DOHH2 (cell line): ENCODE measurements at regions not wholly inside any gene's neighbourhood (a gene's known extent, or its start where the extent isn't known, plus 50 kb on each side); places are given as distances from the start of the nearest gene placed in this dataset.
A peak's percentile ranks its signal among the peaks of the same experiment; 100 is the strongest.

Experiments
- H3F3A ChIP-seq: fragments of 200-600 bp; sonication (generic), shearing (Covaris generic); 2 replicates; pipeline ENCODE4 v1.6.0; 2016; ENCODE audit warnings: antibody characterized with exemption, mild to moderate bottlenecking; ENCODE audit not compliant: control insufficient read depth, insufficient read depth
- H3K27ac ChIP-seq: fragments of 200-600 bp; sonication (generic); 2 replicates; pipeline ENCODE4 v1.5.1; 2014; ENCODE audit warnings: low read depth, mild to moderate bottlenecking, low read length, moderate library complexity
- H3K27me3 ChIP-seq: fragments of 200-600 bp; sonication (generic); 2 replicates; pipeline ENCODE4 v1.6.1; 2014; ENCODE audit warnings: mild to moderate bottlenecking, low read length, mixed read lengths; ENCODE audit not compliant: control insufficient read depth
- H3K36me3 ChIP-seq: fragments of 200-600 bp; sonication (generic); 2 replicates; pipeline ENCODE4 v1.6.1; 2014; ENCODE audit warnings: mild to moderate bottlenecking, low read length, moderate library complexity, mixed read lengths; ENCODE audit not compliant: control insufficient read depth
- H3K4me1 ChIP-seq: fragments of 200-600 bp; sonication (generic); 2 replicates; pipeline ENCODE4 v1.6.1; 2014; ENCODE audit warnings: mild to moderate bottlenecking, low read length, mixed read lengths; ENCODE audit not compliant: control insufficient read depth
- H3K4me2 ChIP-seq: fragments of 200-600 bp; sonication (generic); 2 replicates; pipeline ENCODE4 v1.6.0; 2014; ENCODE audit warnings: mild to moderate bottlenecking, low read length, moderate library complexity
- H3K4me3 ChIP-seq: fragments of 200-600 bp; sonication (generic); 2 replicates; pipeline ENCODE4 v1.5.1; 2014; ENCODE audit warnings: mild to moderate bottlenecking, low read length, mixed read lengths
- H3K79me2 ChIP-seq: fragments of 200-600 bp; sonication (generic); 2 replicates; pipeline ENCODE4 v1.6.1; 2014; ENCODE audit warnings: mild to moderate bottlenecking, low read length, mixed read lengths; ENCODE audit not compliant: control insufficient read depth
- H3K9me2 ChIP-seq: fragments of 200-600 bp; sonication (generic); replicated peaks from 2 replicates; pipeline ENCODE4 v1.6.1; 2014; ENCODE audit warnings: mild to moderate bottlenecking, low read length, mixed read lengths; ENCODE audit not compliant: control insufficient read depth
- H3K9me3 ChIP-seq: fragments of 200-600 bp; sonication (generic); 2 replicates; pipeline ENCODE4 v1.6.1; 2014; ENCODE audit warnings: antibody characterized with exemption, low read length, mixed read lengths; ENCODE audit not compliant: control insufficient read depth, insufficient read depth
- H4K20me1 ChIP-seq: fragments of 200-600 bp; sonication (generic); 2 replicates; pipeline ENCODE4 v1.6.0; 2014; ENCODE audit warnings: low read depth, mild to moderate bottlenecking, antibody characterized with exemption, low read length, moderate library complexity; ENCODE audit not compliant: control insufficient read depth, insufficient read depth
- CTCF ChIP-seq: fragments of 200-600 bp; sonication (generic); IDR thresholded peaks from one replicate; pipeline ENCODE4 v1.5.1; 2014; ENCODE audit warnings: antibody characterized with exemption, mild to moderate bottlenecking, low read depth, low read length; ENCODE audit not compliant: poor library complexity, severe bottlenecking
- EZH2phosphoT487 ChIP-seq: fragments of 200-600 bp; sonication (generic); IDR thresholded peaks from 2 replicates; pipeline ENCODE4 v1.6.1; 2017; ENCODE audit warnings: borderline replicate concordance, mild to moderate bottlenecking, antibody characterized with exemption, low read length, moderate library complexity, mixed read lengths

GRCh38 chr7:35512716-35513115 is 182.2 kb downstream of the HERPUD2 start:
- Histone ChIP-seq H3K9me3 (no peaks in the 10 kb centered on the region), H3K27me3 (peaks cover 21% of the 10 kb centered on the region), H3K79me2 (no peaks in the 10 kb centered on the region), H3K4me3 (no peak overlapping the region), H3K9me2 (no peaks in the 10 kb centered on the region), H3K36me3 (no peaks in the 10 kb centered on the region), H3K4me1 (no peaks in the 10 kb centered on the region), H3K4me2 (no peak overlapping the region), H3F3A (no peaks in the 10 kb centered on the region), H3K27ac (no peak overlapping the region), H4K20me1 (no peaks in the 10 kb centered on the region)
- no peak for TF ChIP-seq CTCF
- TF ChIP-seq EZH2phosphoT487 = no peak

GRCh38 chr7:35508623-35509400 is 186.1 kb downstream of the HERPUD2 start:
- no peaks in the 10 kb centered on the region for H3F3A ChIP-seq
- H3K36me3 ChIP-seq = no peaks in the 10 kb centered on the region
- H3K4me1 ChIP-seq = no peaks in the 10 kb centered on the region
- H3K27me3 ChIP-seq = peaks cover 30% of the 10 kb centered on the region
- no peak overlapping the region for H3K4me3 ChIP-seq
- H4K20me1 ChIP-seq = no peaks in the 10 kb centered on the region
- no peaks in the 10 kb centered on the region for H3K9me2 ChIP-seq
- H3K79me2 ChIP-seq = no peaks in the 10 kb centered on the region
- H3K9me3 ChIP-seq = no peaks in the 10 kb centered on the region
- no peak overlapping the region for H3K27ac ChIP-seq
- H3K4me2 ChIP-seq = no peak overlapping the region
- TF ChIP-seq EZH2phosphoT487 (no peak), CTCF (peak; percentile 57)

GRCh38 chr7:35505066-35505465 is 189.9 kb downstream of the HERPUD2 start:
- H3K4me1 ChIP-seq = no peaks in the 10 kb centered on the region
- H3K27ac ChIP-seq = no peak overlapping the region
- no peaks in the 10 kb centered on the region for H4K20me1 ChIP-seq
- no peaks in the 10 kb centered on the region for H3K9me2 ChIP-seq
- no peaks in the 10 kb centered on the region for H3K79me2 ChIP-seq
- no peaks in the 10 kb centered on the region for H3F3A ChIP-seq
- H3K36me3 ChIP-seq = no peaks in the 10 kb centered on the region
- peaks cover 19% of the 10 kb centered on the region; the same call in 1 of the 2 replicates for H3K27me3 ChIP-seq
- no peak overlapping the region for H3K4me2 ChIP-seq
- TF ChIP-seq CTCF = no peak
- TF ChIP-seq EZH2phosphoT487 = no peak
- no peaks in the 10 kb centered on the region for H3K9me3 ChIP-seq
- no peak overlapping the region for H3K4me3 ChIP-seq
